ENCODE measurements at regions not wholly inside any gene's neighbourhood (a gene's known extent, or its start where the extent isn't known, plus 50 kb on each side); places are given as distances from the start of the nearest gene placed in this dataset.
A peak's percentile ranks its signal among the peaks of the same experiment; 100 is the strongest.

GRCh38 chr9:12930906-12931305, 156.1 kb downstream of the LURAP1L start:
- Histone ChIP-seq H4K20me1 (replicated peaks; ENCODE audit: insufficient read depth) (no peaks in the 10 kb centered on the region), H3K4me1 (ENCODE audit: insufficient read depth) (peaks cover 7% of the 10 kb centered on the region), H3K27ac (ENCODE audit: low read depth) (no peak overlapping the region), H2AFZ (peak overlapping the region; percentile 52; the same call in 1 of the 2 replicates), H3K27me3 (ENCODE audit: insufficient read depth) (no peaks in the 10 kb centered on the region), H3K79me2 (replicated peaks; ENCODE audit: insufficient read depth) (no peaks in the 10 kb centered on the region), H3F3A (replicated peaks; ENCODE audit: low read depth) (no peaks in the 10 kb centered on the region), H3K4me3 (no peak overlapping the region), H3K36me3 (ENCODE audit: insufficient read depth) (no peaks in the 10 kb centered on the region), H3K4me2 (no peak overlapping the region), H3K9me2 (ENCODE audit: insufficient read depth) (peaks cover 11% of the 10 kb centered on the region; the same call in 1 of the 2 replicates)
- H3K27me3 Mint-ChIP-seq (ENCODE audit: insufficient read depth, low read depth, poor library complexity), result peaks cover 5% of the 10 kb centered on the region
- DNase-seq (ENCODE audit: low spot score), result no peak
- TF ChIP-seq JUNB (IDR thresholded peaks at IDR 0.05; ENCODE audit: unreplicated experiment) (no peak), ZNF462 (CRISPR knock-in tag; IDR thresholded peaks at IDR 0.05) (no peak), CREB1 (CRISPR knock-in tag; IDR thresholded peaks at IDR 0.05; ENCODE audit: low read depth) (no peak), ZNF331 (CRISPR knock-in tag; IDR thresholded peaks at IDR 0.05; ENCODE audit: low read depth) (no peak), STAT1 (IDR thresholded peaks at IDR 0.05; ENCODE audit: unreplicated experiment) (no peak), EZH2 (IDR thresholded peaks at IDR 0.05; ENCODE audit: low read depth, unreplicated experiment) (no peak), NANOG (IDR thresholded peaks at IDR 0.05; ENCODE audit: borderline replicate concordance) (no peak), ZNF114 (CRISPR knock-in tag; IDR thresholded peaks at IDR 0.05) (no peak), REST (IDR thresholded peaks at IDR 0.05; ENCODE audit: unreplicated experiment) (no peak), EZH2phosphoT487 (IDR thresholded peaks at IDR 0.05; ENCODE audit: unreplicated experiment) (no peak), CTCF (conservative IDR thresholded peaks at IDR 0.05; ENCODE audit: low read depth in 2 of 2) (no peak), ETS1 (IDR thresholded peaks at IDR 0.05) (no peak), POLR2AphosphoS5 (IDR thresholded peaks at IDR 0.05; ENCODE audit: low read depth) (no peak)
- no peak for ATAC-seq
- no peak overlapping the region for H3K27ac Mint-ChIP-seq
- H3K4me1 Mint-ChIP-seq, result peaks cover 15% of the 10 kb centered on the region
- no peaks in the 10 kb centered on the region for H3K36me3 Mint-ChIP-seq (ENCODE audit: low read depth)
- no peak overlapping the region for H3K4me3 Mint-ChIP-seq
- H3K9me3 Mint-ChIP-seq, result no peaks in the 10 kb centered on the region

All from GM23338 (cell line).